Colon (tissue), 2 donors: ENCODE measurements at regions not wholly inside any gene's neighbourhood (a gene's known extent, or its start where the extent isn't known, plus 50 kb on each side); places are given as distances from the start of the nearest gene placed in this dataset.
"Not testable (repeated sequence)": the region's sequence is repeated elsewhere in the genome, so short reads cannot be mapped to it uniquely, and the experiment has no call there.

Source experiments
- FAIRE-seq: peaks from 2 replicates; lab custom pipeline; 2012; peaks lifted over from hg19 to GRCh38; lab: Jason Lieb, UNC
- donor health status: control.
- donor health status: control.

DNA sequence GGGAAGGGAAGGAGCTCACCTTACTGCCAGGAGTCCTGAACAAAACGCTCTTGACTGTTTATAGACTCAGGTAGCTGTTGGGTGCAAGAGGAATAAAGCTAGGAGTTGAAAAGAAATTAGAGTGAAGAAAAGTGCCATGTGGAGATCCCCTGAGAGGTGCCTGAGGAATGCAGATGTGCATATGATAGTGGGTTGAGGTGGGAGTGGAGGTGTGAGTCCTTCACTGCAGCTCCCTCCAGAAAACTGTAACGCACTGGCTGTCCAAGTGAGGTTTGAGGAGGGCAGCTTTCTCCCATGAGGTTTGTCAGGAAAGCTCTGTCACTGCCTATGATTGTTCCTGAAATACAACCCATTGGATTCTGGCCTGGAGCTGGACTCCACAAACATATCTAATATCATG is 904.8 kb upstream of the POT1 start:
- FAIRE-seq, result no peak

- FAIRE-seq, result no peak
Measured at GRCh38 chr7:125833839-125834238, 904.2 kb upstream of the POT1 start.

GRCh38 chr7:125830743-125831142 is 901.1 kb upstream of the POT1 start:
- no peak for FAIRE-seq

DNA sequence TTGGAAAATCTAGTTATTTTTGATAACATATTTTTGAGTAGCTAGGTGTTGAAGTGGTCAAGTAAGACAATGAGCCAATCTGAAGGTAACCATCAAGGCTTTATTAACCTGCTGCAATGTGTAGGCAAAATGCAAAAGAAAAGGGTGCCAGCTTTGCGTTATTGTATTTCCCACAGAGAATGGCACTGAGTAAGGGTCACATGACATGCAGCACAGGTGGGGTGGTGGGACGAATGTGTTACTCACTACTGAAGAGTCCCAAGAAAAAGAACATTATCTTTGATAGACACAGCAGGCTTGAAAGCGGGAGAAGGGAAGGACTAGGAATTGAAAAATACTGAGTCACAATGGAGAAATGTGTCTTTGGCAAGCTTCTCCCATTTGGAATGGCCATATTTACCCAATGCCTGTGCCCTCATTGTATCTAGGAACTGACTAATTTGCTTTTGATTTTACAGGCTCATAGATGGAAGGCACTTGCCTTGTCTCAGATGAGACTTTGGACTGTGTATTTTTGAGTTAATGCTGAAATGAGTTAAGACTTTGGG is 898.6 kb upstream of the POT1 start:
- no peak for FAIRE-seq

DNA sequence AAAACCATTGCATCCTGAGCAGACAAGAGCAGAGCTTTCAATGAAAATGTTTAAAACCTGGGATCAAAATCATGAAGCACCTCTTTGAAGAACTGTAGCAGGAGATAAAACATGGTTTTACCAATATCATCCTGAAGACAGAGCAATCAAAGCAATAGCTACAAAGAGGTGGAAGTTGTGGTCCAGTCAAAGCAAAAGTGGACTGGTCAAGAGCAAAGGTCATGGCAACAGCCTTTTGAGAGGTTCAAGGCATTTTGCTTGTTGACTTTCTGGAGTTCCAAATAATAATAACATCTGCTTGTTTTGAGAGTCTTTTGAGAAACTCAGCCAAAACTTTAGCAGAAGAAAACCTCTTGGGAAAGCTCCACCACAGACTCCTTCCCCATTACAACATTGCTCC is 893.9 kb upstream of the POT1 start:
- FAIRE-seq, result no peak

- FAIRE-seq, result no peak
Measured at GRCh38 chr7:125820495-125820894, 890.9 kb upstream of the POT1 start.

DNA sequence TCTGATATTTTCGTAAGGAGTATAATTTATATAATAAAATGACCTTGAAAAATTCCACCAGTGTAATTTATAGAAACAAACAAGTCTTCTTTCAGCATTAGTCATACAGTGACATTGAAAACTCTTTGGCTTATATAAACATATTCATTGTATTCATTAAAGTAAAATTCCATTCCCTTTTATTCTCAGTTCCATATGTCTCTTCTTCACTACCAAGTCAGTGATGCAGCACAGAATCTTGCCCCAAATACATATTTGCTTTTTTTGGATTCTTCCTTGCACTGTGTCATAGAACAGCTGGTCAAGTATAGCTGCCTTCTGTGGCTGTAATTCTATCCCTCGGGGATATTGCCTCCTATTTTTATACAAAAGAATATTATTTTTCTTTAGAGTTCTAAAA is 884.5 kb upstream of the POT1 start:
- no peak for FAIRE-seq

DNA sequence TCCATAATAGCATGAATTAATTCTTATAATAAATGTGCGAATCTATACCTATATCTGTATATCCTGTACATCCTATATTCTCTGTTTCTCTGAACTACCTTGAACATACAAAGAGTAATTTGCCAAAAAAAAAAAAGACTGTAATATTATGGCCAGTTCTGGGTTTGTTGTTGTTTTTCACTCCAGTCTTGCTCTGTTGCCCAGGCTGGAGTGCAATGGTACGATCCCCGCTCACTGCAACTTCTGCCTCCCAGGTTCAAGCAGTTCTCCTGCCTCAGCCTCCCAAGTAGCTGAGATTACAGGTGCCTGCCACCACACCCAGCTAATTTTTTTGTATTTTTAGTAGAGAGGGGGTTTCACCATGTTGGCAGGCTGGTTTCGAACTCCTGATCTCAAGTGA is 876.9 kb upstream of the POT1 start:
- not testable (repeated sequence) for FAIRE-seq

DNA sequence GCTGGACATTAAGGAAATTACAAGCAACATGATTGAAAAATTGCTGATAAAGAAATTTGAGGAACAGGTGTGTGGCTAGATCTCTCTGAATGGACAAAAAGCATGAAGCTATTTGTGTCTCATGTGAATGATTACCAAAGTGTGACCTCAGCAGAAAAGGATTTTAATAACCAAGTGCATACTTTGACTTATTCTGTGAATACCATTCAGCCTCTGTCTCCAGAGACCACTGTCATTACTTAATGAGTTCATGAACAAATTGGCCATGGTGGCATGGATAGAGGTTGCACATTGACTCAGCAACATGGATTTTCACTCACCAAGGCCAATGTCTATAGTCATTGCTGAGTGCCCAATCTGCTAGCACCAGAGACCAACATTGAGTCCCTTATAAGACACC is 874.6 kb upstream of the POT1 start:
- no peak for FAIRE-seq

GRCh38 chr7:125780153-125780552 is 850.5 kb upstream of the POT1 start:
- FAIRE-seq, result no peak

GRCh38 chr7:125775317-125775716 is 845.7 kb upstream of the POT1 start:
- no peak for FAIRE-seq

DNA sequence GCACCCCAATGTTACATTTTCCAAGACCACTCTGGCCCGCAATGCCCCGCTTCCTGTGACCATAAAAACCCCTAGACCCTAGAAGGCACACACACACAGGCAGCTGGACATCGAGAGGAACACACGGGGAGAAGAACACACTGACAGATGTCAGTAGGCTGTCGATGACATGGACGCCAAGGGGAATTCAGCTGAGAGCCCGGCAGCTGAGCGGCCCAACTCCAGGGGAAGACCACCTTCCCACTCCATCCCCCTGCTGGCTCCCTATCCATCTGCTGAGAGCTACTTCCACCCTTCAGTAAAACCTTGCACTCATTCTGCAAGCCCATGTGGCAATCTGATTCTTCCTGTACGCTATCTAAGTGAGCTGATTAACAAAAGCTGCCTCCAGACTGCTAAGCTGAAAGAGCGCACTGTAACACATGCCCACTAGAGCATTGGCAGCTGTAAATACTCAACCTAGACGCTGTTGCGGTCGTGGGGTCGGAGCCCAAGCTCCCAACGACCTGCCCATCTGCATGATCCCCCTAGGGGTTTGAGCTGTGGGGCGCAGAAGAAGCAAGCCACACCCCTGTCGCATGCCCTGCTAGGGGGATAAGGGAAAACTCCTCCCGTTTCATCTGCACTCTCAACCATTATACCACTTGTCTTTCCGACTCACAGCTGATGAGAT is 843.6 kb upstream of the POT1 start:
- FAIRE-seq, result no peak

DNA sequence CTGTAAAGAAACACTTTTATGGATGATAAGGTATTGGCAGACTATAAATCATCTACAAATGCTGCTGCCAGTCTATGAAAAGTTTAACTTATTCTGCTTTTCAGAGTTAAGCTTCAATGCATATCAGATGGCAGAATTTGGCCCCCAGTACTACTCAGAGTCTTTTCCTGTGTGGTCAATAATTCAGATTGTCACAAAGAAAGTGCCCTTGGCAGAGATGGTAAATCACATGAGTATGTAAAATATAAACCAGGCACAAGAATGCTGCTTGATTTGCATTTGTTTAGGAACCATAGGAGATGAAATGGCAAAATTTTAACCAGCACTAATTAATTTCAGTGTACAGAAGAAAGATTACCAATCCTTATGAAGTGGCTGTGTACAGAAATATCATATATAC is 818.3 kb upstream of the POT1 start:
- FAIRE-seq, result no peak

DNA sequence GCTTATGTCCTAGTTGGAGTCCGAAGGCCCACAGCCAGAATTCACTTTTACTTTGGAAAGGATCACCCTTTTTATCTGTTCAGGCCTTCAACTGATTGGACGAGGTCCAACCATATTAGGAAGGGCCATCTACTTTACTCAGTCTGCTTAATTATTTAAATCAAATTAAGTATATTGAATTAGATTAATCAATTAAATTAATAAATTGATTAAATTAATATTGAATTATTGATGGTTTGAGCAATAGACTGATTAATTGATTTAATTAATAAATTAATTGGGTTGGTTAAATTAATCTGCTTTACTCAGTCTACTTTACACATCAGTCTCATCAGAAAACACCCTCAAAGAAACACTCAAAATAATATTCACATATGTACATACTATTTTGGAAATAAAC is 816.9 kb upstream of the POT1 start:
- no peak for FAIRE-seq

DNA sequence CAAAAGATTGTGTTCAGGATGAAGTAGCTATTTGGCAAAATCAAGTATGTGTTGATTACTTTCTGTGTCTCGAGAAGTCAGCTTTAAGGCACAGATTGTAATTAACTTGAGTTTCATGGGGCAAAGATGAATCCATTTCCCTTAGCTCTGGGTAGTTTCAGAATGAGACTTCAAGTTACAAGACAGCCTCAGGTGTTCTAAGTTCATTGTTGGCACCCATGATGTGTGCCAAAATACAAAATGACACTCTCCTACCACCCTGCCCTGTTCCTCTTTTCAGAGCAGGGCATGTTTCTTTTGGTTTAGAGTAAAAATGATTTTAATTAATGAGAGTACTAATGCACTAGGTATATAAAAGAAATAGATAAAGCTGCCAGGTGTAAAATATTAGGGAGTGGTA is 797.6 kb upstream of the POT1 start:
- no peak for FAIRE-seq

GRCh38 chr7:125695626-125696025 is 766.0 kb upstream of the POT1 start:
- no peak for FAIRE-seq

DNA sequence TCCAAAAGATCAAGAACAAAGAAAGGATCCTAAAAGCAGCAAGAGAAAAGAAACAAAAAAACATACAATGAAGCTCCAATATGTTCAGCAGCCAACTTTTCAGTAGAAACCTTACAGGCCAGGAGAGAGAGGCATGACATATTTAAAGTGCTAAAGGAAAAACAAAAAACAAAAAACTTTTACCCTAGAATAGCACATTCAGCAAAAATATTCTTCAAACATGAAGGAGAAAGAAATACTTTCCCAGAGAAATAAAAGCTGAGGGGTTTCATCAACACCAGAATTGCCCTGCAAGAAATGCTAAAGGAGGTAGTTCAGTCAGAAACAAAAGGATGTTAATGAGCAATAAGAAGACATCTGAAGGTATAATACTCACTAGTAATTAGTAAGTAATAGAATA is 753.5 kb upstream of the POT1 start:
- no peak for FAIRE-seq

DNA sequence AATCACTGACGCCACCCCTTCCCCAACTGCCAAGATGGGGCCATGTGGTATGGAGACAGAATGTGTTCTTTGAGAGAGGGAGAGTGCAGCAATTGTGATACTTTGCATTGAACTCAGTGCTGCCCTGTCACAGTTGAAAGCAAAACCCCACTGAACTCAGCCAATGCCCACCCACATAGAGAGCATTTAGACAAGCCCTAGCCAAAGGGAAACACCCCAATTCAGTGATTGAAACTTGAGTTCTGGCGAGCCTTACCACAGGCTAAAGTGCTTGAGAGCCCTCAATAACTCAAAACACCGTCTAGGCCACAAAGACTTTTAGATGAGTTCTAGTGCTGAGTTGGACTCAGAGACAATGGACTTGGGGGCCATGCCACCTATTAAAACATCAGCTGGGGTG is 751.9 kb upstream of the POT1 start:
- FAIRE-seq, result no peak

- no peak for FAIRE-seq
Measured at GRCh38 chr7:125678771-125679170, 749.1 kb upstream of the POT1 start.

DNA sequence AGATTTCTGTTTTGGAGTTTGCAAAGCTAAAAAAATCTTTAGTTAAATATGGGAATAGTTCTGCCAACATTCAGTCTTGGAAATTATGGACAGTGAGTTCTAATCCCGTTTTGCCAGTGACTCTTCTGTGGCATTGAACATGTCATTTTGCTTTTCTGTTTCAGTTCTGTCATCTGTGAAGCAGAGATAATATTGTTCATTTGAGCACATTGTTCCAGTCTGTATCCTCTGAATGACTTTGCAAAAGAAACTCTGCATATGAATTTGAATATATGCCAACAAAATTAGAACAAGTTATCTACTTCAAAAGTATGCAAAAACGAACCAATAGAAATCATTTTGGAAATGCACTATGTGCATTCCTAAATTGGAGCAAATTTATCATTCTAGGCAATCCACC is 746.0 kb upstream of the POT1 start:
- FAIRE-seq, result no peak

DNA sequence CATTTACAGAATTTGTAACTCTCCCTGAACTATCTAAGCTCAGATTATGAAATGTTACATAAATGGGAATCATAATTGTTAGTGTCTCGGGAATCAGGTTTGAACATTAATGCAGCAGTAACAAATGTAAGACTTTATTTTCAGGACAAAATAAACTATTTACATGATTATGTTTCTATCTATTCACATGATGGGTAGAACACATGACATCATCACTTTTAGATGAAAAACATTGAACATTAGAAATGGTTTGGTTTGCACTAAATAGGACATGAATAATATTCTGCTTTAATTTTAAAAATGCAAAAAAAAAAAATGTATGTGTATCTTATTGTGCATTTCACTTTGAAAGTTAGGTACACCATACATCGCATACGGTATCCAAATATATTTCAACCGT is 745.5 kb upstream of the POT1 start:
- no peak for FAIRE-seq

DNA sequence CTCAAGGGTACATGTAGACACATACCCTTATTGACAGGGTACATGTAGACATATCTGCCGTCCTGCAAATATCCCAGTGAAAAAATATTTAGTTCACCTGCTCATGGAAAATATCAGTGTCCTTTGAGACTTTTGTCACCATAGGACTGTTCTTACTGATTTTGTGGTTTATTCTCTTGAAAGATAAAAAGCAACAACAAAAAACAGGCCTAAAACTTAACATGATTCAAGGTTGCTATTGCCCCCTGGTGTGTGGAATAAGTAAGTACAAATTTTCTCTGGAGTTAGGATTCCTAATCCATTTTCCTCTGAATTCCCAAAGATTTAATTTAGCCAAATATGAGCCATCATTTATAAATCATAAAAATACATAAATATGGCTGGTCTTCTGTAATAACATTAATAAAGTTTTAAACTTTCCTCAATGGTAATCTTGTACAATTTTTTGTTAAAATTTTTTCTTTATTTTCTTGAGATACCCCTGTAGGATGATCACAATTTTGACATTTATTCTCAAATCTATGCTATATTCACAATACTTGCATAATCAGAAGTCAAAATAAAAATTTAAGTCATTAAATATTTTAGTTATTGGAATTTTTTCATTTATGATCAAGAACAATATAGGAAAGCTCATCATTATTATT is 741.4 kb upstream of the POT1 start:
- FAIRE-seq, result no peak

- FAIRE-seq, result no peak
Measured at GRCh38 chr7:125668321-125668993, 738.8 kb upstream of the POT1 start.

DNA sequence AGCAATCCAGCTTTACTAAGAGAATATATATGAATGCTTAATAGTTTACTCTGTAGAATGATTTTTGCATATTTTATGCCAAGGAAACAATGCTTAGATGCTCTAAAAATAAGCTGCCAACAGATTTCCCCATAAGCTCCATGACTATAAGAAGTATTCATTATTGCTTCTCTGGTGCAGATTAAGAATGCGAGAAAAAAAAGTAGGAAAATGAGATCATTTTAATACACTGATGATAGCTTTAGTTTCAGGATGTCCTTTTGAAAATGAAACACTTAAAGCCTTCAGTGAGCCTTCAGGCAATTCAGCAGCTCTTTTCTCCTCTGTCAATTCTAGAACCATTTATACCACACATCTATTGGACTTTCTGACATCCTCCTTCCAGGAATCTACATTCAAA is 735.0 kb upstream of the POT1 start:
- FAIRE-seq, result no peak
